ENCODE measurements at regions not wholly inside any gene's neighbourhood (a gene's known extent, or its start where the extent isn't known, plus 50 kb on each side); places are given as distances from the start of the nearest gene placed in this dataset.
A peak's percentile ranks its signal among the peaks of the same experiment; 100 is the strongest.
"Not testable (repeated sequence)": the region's sequence is repeated elsewhere in the genome, so short reads cannot be mapped to it uniquely, and the experiment has no call there.

DNA sequence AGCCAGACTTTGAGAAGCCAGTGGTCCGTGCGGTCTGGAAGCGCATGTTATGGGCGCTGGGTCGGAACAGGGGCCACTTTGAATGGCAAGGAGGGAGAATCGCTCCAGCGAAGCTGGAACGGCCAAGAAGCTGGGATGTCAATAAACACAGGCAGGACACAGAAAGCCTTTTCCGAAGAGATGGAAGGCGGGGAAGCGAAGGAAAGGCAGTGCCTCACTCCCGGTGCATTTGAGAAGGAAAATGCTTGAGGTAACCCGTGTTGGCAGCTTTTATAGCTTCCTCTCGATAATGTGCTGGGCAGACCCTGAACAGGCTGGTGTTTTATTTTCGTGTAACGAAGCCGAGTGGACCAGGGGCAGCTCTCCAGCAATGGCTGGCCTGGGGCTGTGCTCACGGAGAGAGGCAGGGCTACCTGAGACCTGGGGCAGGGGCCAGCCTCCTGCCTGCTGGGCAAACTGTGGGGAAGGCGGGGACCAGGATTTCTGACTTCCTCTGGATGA lies 84.2 kb upstream of the SPRY4 start:
- DNase-seq: no peak

DNA sequence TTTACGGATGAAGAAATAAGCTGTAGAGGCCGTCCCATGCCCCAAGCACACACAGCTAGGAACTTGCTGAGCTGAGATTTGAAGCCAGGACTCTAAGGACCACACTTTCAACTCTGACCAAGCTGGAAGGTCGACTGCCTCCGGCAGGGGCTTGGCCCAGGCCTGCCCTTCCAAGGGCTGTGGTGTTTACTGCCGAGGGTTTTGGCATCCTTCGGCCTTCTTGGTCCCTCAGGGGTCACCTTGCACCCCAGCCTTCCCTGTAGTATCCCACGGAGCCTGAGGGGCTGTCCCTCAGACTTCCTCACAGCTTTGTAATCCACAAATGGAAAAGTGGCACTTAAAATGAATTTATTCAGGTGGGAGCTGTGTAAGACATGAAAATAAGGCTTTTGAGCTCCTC lies 83.7 kb upstream of the SPRY4 start:
- no peak for DNase-seq

- DNase-seq: no peak
Measured at GRCh38 chr5:142405814-142406395, 81.1 kb upstream of the SPRY4 start.

- DNase-seq: no peak
Measured at GRCh38 chr5:142405023-142405422, 80.2 kb upstream of the SPRY4 start.

DNA sequence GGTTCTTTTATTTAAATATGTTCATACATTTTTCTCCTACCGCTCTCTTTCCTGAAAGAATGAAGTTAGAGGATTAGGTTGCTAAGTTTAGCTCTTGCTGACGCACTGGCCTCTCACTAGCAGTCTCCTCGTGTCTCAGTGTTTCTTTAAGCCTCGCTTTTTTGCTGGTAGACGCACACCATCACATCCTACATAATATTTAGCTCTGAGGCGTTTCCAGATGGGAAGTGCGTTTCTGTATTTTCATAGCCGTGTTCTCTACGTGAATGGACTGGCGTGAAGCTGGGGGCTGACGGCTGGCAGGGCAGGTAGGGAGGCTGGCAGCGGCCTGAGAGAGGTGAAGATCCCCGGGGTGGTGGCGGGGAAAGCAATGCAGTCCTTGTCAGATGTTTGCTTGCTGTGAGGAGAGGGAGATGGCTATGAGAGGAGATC lies 79.2 kb upstream of the SPRY4 start:
- DNase-seq: peak in 11 of 58 donors; percentile 4 to 31 (median 11)

DNA sequence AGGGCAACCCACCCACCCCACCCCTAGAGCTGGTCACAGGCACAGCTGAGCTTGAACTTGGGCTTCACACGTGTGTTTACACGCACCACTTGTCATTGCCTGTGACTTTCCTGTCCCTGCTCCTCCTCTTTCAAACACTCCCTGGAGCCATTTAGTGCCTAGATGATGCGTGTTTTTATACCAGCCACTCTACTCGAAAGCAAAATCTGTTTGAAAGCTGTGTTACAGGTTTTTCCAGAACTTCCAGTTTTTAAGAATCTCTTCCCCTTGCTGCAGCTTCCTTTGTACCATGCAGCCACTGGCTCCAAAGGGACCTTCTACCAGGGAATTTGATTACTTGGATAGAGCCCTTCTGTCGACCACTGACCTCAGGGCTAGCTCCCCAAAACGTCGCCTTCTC lies 78.8 kb upstream of the SPRY4 start:
- no peak for DNase-seq

DNA sequence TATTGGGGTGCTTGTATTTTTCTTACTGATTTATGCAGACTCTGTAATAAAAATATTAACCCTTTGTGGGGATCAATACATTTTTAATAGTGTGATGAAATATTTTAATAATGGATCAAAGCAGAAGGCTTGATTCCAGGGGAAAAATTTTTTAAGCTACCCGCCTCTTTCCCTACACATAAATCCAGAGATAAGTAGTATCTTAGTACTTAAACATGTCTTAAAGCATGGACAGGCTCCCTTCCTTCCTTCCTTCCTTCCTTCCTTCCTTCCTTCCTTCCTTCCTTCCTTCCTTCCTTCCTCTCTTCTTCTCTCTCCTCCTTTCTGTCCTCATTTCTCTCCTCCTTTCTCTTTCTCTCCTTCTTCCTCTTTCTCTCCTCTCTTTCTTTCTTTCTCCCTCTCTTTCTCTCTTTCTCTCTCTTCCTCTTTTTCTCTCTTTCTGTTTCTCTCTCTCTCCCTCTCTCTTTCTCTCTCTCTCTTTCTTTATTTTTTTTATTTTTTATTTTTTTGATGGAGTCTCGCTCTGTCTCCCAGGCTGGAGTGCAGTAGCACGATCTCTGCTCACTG lies 78.0 kb upstream of the SPRY4 start:
- DNase-seq: no peak

DNA sequence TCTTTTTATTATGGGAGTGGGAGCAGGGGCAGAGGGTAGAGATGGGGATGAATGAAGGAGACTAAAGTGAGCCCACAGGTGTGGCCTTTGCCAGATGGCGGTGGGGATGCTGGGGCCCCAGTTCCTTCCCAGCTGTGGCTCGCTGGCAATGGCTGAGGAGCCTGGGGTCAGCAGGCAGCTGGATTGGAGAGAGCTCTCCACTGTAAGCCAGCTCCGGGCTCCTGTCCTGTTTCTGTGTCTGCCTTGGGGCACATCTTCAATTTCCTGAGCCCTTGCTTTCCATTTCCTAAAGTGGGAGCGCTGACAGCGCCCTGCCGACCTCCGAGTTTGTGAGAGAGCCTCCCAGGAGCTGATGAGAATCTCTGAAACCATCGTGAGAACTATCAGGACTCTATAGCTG lies 75.6 kb upstream of the SPRY4 start:
- DNase-seq: no peak

GRCh38 chr5:142399891-142400290 lies 75.1 kb upstream of the SPRY4 start:
- DNase-seq: no peak

DNA sequence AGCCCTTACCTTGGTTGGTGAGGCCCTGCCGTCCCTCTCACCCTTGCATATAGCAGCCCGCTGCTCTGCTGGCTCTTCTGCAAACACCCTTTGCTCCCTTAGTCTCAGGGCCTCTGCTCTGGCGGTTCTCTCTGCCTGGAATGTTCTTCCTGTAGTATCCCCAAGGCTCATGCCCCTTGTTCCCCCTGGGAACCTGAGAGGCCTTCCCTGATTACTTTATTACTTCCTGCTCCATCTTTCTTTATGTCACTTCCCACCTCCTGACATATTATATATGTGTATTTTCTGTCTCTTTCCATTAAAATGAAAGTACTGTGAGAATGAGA lies 73.9 kb upstream of the SPRY4 start:
- no peak for DNase-seq

- not testable (repeated sequence) for DNase-seq
Measured at GRCh38 chr5:142398011-142398729, 73.3 kb upstream of the SPRY4 start.

DNA sequence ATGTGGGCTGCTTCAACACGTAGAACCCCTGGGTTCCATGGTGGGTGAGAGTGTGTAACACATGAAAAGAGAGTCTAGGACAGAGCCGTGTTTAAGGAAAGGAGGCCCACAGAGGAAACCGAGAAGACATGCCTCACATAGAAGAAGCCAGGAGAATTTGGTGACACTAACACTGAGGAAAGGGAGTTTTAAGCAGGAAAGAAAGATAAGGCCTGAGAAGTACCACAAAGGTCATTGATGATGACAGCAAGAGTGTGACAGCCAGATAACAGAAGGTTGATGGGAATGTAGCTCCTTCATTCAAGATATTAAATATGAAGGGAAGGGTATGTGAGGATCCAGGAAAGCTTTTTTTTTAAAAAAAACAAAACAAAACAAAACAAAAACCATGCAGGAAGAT lies 72.4 kb upstream of the SPRY4 start:
- DNase-seq: no peak

- DNase-seq: no peak
Measured at GRCh38 chr5:142396436-142397038, 71.7 kb upstream of the SPRY4 start.

DNA sequence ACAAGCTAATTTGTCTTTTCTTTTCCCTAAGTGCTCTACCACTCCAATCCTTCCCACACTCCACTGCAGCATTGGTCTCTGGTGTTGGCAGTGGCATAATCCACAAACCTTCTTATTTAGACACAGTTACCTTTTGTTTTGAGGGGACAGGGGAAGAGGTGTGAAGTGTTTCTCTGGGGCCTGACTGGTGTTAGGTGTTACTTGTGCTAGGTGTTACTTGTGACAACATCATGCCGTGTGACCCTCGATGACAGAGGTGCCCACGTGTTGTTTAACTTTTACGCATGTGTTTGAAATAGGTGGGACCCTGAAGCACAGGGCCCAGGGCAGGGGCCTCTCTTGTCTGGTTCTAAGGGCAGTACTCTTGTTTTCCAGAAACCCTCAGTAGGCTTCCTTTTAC lies 70.5 kb upstream of the SPRY4 start:
- DNase-seq: no peak

DNA sequence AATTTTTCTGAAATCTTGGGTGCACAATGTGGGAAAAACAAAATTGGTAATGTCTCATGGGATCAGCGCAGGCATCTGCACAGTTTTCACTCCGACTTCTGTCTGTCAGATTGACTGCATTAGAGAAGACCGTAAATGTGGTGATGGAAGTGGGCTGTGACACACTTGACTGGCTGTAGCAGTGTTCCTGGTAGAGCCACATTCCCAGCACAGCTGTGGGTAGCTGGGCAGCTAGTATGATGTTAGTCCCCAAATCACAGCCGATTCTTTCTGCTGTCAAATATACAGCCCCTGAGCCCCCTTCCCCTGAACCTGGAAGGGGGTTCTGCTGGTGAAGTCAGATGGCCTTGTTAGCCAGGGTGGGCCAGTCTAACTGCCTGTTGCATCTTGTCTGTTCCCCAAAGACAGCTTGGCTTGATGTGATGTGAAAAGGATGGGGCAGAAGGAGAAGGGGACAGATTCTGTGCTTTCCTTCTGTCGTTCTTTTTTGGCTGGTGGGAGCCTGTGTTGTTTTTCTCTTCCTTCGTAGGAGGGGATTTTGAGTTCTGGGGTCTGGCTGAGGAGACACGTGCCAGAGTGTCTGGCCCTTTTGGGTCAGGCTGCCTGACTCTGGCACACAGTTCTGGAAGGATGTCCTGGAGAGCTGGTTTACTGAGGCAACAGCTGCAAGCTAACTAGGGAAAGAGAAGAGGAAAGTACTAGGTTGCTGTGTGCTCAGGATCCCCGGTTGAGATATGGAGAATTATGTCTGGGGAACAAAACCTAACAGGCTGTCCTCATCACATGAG lies 66.4 kb upstream of the SPRY4 start:
- no peak for DNase-seq

DNA sequence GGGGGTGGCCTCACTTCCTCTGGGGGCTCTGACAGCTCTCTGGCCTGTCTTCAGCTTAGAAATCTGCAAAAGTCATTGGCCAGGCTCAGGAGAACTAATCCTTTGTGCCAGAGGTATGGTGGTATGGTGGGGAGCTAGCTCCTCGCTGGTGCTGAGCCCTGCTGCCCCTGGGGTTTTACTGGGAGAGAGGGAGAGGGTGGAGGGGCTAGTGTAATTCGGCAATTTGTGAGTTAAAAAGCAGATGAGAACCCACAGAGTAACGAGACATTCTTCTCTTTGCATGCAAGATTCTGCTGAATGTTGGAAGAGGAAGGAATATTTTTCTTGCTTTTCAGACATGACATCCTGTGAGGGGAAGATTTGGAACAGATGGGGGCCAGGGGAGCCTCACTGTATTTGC lies 65.5 kb upstream of the SPRY4 start:
- DNase-seq: no peak

DNA sequence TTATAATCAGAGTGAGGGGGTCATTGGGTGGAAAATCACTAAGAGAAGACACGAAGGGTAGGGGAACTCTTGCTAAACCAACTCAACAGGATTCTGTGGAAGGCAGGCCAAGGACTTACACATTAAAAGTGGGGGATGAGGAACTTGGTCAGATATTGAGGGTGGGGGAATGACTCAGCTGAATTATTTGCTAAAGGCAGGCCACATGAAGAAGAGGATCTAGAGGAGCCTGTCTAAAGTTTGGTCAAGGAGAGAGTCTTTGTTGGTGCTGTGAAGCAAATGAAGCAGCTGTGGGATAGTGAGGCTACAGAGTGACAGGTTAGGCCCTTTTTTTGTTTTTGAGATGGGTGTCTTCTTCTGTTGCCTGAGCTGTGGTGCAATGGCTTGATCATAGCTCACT lies 63.9 kb upstream of the SPRY4 start:
- DNase-seq: no peak

GRCh38 chr5:142387024-142387682 lies 62.3 kb upstream of the SPRY4 start:
- DNase-seq: no peak

DNA sequence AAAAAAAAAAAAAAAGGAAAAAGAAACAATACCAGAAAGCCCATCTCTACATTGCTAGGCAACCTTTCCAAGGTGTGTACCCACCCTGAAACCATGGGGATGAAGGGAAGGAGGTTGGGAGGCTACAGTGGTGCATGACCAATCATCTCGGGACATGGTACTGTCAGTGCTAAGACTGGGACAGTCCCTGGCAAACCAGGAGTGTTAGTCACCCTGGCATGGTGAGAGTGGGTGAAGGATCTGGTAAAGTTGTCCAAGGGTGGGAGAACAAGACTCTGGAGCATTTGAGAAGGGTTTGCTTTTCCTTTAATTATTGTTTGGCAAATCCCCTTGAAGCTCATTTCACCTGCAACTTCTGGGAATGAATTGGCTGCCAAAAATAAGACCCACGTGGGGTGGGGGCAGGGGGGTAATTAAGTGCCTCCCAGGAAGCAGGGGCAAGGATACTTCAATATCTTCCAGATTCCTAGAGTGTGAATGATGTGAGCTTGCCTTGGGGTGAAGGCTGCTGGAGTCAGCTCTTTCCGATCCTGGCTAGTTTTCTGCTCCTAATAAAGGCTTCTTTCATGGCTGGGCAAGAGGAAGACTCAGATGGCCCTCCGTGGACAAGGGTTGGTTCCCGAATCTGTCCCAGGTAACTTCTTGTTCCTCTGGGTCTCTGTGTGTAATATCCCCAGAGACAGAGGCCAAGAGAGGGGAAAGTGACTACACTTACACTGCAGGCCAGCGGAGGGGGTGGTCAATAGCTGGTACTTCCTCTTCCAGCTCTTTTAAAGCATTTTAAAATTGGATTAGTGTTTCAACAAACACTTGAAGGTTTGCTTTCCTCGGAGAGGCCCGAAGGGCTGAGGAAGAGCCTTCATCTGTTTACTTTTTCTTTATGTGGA lies 61.6 kb upstream of the SPRY4 start:
- no peak for DNase-seq

DNA sequence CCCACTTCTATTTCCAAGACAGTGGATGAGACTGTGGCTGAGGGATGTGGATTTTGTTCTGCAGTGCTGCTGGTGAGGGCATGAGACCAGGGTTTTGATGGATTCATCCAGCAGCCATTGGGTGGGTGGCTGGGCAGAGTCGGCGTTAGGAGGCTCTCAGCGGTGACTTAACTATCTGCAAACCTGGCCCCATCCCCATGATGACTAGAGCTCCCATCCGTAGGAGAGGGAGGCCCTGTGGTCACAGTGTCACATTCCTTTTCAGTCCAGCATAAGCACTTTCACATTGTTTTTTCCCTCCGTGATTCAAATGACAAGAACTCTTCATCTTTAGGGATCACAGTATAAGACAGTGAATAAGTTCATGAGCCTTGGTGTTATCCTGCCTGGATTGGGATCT lies 60.4 kb upstream of the SPRY4 start:
- DNase-seq: no peak

All from anterior cingulate cortex (tissue), 58 donors.